WTC11 (cell line): ENCODE measurements at regions not wholly inside any gene's neighbourhood (a gene's known extent, or its start where the extent isn't known, plus 50 kb on each side); places are given as distances from the start of the nearest gene placed in this dataset.

Experiments
- ATAC-seq: fragments of 200-7000 bp; cut with Tn5 transposase; 2 replicates; pipeline ENCODE4 v1.10.0; 2021; ENCODE audit warnings: mild to moderate bottlenecking, moderate library complexity
- CTCF ChIA-PET: fragments of 300-600 bp; sonication (Branson Sonifier 250); formaldehyde crosslinking; loops from one replicate; lab custom pipeline; 2021; ENCODE audit warnings: antibody characterized with exemption; lab: Charles Lee
- POLR2A ChIA-PET: fragments of 350-600 bp; sonication (Branson Sonifier 250); formaldehyde crosslinking; loops from one replicate; lab custom pipeline; 2021; ENCODE audit warnings: antibody characterized with exemption; lab: Charles Lee
- DNase-seq: peaks from one replicate; pipeline ENCODE4 v3.0.0; 2021; ENCODE audit warnings: low spot score
- H3K27ac Mint-ChIP-seq: 2 replicates; pipeline ENCODE4 v1.8.0; 2021; ENCODE audit warnings: mixed read lengths
- H3K27me3 Mint-ChIP-seq: 2 replicates; pipeline ENCODE4 v1.8.0; 2021; ENCODE audit warnings: low read depth, mild to moderate bottlenecking, moderate library complexity, mixed read lengths
- H3K36me3 Mint-ChIP-seq: 2 replicates; pipeline ENCODE4 v1.8.0; 2021; ENCODE audit warnings: mixed read lengths
- H3K4me1 Mint-ChIP-seq: 2 replicates; pipeline ENCODE4 v1.8.0; 2022; ENCODE audit warnings: mixed read lengths
- H3K4me3 Mint-ChIP-seq: 2 replicates; pipeline ENCODE4 v1.8.0; 2021; ENCODE audit warnings: mild to moderate bottlenecking, moderate library complexity, mixed read lengths
- H3K9me3 Mint-ChIP-seq: 2 replicates; pipeline ENCODE4 v1.8.0; 2021; ENCODE audit warnings: mixed read lengths
- ATF2 ChIP-seq: sonication (generic); formaldehyde crosslinking; IDR thresholded peaks from 2 replicates; pipeline ENCODE4 v1.8.1; 2022; ENCODE audit warnings: low read depth, missing genetic modification reagents, borderline replicate concordance
- ATF6 ChIP-seq: sonication (generic); formaldehyde crosslinking; IDR thresholded peaks from 2 replicates; pipeline ENCODE4 v1.8.1; 2023; ENCODE audit warnings: mild to moderate bottlenecking, missing genetic modification reagents
- CTCF ChIP-seq: fragments of 200-600 bp; IDR thresholded peaks from 2 replicates; pipeline ENCODE4 v1.8.0; 2022; ENCODE audit warnings: antibody characterized with exemption
- E2F5 ChIP-seq: sonication (generic); formaldehyde crosslinking; IDR thresholded peaks from 2 replicates; pipeline ENCODE4 v1.8.1; 2022; ENCODE audit warnings: mild to moderate bottlenecking, moderate library complexity, missing genetic modification reagents
- EMX1 ChIP-seq: fragments of 250-450 bp; sonication (Bioruptor Pico); IDR thresholded peaks from 2 replicates; pipeline ENCODE4 v1.8.0; 2021; ENCODE audit warnings: mild to moderate bottlenecking
- FOXJ3 ChIP-seq: sonication (generic); formaldehyde crosslinking; IDR thresholded peaks from 2 replicates; pipeline ENCODE4 v1.9.0; 2021; ENCODE audit warnings: missing genetic modification reagents, mild to moderate bottlenecking, borderline replicate concordance
- FOXK1 ChIP-seq: sonication (generic); formaldehyde crosslinking; IDR thresholded peaks from 2 replicates; pipeline ENCODE4 v1.8.0; 2022; ENCODE audit warnings: mild to moderate bottlenecking, moderate library complexity, missing genetic modification reagents
- FOXP4 ChIP-seq: sonication (generic); formaldehyde crosslinking; IDR thresholded peaks from 2 replicates; pipeline ENCODE4 v1.8.0; 2022; ENCODE audit warnings: mild to moderate bottlenecking, missing genetic modification reagents
- HMGA2 ChIP-seq: fragments of 250-450 bp; sonication (Bioruptor Pico); IDR thresholded peaks from 2 replicates; pipeline ENCODE4 v1.4.0; 2021; ENCODE audit warnings: mild to moderate bottlenecking, moderate library complexity
- MYBL2 ChIP-seq: sonication (generic); formaldehyde crosslinking; IDR thresholded peaks from 2 replicates; pipeline ENCODE4 v1.8.1; 2023; ENCODE audit warnings: mild to moderate bottlenecking, moderate library complexity, missing genetic modification reagents
- NR2C2 ChIP-seq: sonication (generic); formaldehyde crosslinking; IDR thresholded peaks from 2 replicates; pipeline ENCODE4 v1.8.0; 2022; ENCODE audit warnings: mild to moderate bottlenecking, missing genetic modification reagents
- NR3C1 ChIP-seq: sonication (generic); formaldehyde crosslinking; conservative IDR thresholded peaks from 2 replicates; pipeline ENCODE4 v1.8.1; 2023; ENCODE audit warnings: low read depth, mild to moderate bottlenecking, missing genetic modification reagents
- PREB ChIP-seq: sonication (generic); formaldehyde crosslinking; IDR thresholded peaks from 2 replicates; pipeline ENCODE4 v1.8.1; 2022; ENCODE audit warnings: mild to moderate bottlenecking, missing genetic modification reagents, moderate library complexity, borderline replicate concordance
- RELA ChIP-seq: sonication (generic); formaldehyde crosslinking; IDR thresholded peaks from 2 replicates; pipeline ENCODE4 v1.8.1; 2022; ENCODE audit warnings: missing genetic modification reagents, mild to moderate bottlenecking, borderline replicate concordance
- SMAD4 ChIP-seq: sonication (generic); formaldehyde crosslinking; IDR thresholded peaks from 2 replicates; pipeline ENCODE4 v1.8.0; 2022; ENCODE audit warnings: mild to moderate bottlenecking, missing genetic modification reagents
- TEAD1 ChIP-seq: sonication (generic); formaldehyde crosslinking; IDR thresholded peaks from 2 replicates; pipeline ENCODE4 v1.8.0; 2022; ENCODE audit warnings: mild to moderate bottlenecking, missing genetic modification reagents
- ZMAT4 ChIP-seq: fragments of 250-450 bp; sonication (Bioruptor Pico); IDR thresholded peaks from 2 replicates; pipeline ENCODE4 v1.9.0; 2021; ENCODE audit warnings: mild to moderate bottlenecking
- ZNF219 ChIP-seq: sonication (generic); formaldehyde crosslinking; IDR thresholded peaks from 2 replicates; pipeline ENCODE4 v1.8.0; 2023; ENCODE audit warnings: missing genetic modification reagents, mild to moderate bottlenecking, borderline replicate concordance
- ZNF263 ChIP-seq: sonication (generic); formaldehyde crosslinking; IDR thresholded peaks from 2 replicates; pipeline ENCODE4 v1.8.1; 2022; ENCODE audit warnings: low read depth, mild to moderate bottlenecking, moderate library complexity, missing genetic modification reagents
- ZNF425 ChIP-seq: fragments of 250-450 bp; sonication (Bioruptor Pico); conservative IDR thresholded peaks from 2 replicates; pipeline ENCODE4 v1.9.0; 2021; ENCODE audit warnings: mild to moderate bottlenecking

GRCh38 chr11:42857344-42857743, 454.5 kb upstream of the API5 start:
- Mint-ChIP-seq H3K27ac (no peak overlapping the region), H3K36me3 (no peaks in the 10 kb centered on the region), H3K9me3 (peaks cover 11% of the 10 kb centered on the region; the same call in 1 of the 2 replicates), H3K27me3 (no peaks in the 10 kb centered on the region), H3K4me3 (no peak overlapping the region), H3K4me1 (0 out of 2 replicates have a peak, but pooled peaks cover under 1% of the 10 kb centered on the region)
- ATAC-seq (no peak), DNase-seq (no peak)
- CTCF ChIA-PET: no interaction called here
- TF ChIP-seq ZNF425 (CRISPR knock-in tag) (no peak), FOXK1 (CRISPR knock-in tag) (no peak), E2F5 (CRISPR knock-in tag) (no peak), HMGA2 (CRISPR knock-in tag) (no peak), ZNF263 (CRISPR knock-in tag) (no peak), NR2C2 (no peak)
- POLR2A ChIA-PET: no interaction called here

GRCh38 chr11:42870480-42870879, 441.3 kb upstream of the API5 start:
- ChIA-PET POLR2A (no interaction called here), CTCF (no interaction called here)
- Mint-ChIP-seq H3K27ac (no peak overlapping the region), H3K4me3 (no peak overlapping the region), H3K36me3 (peaks cover 12% of the 10 kb centered on the region), H3K4me1 (no peaks in the 10 kb centered on the region), H3K9me3 (peaks cover 24% of the 10 kb centered on the region), H3K27me3 (peaks cover 14% of the 10 kb centered on the region)
- no peak for ATAC-seq
- DNase-seq: no peak
- TF ChIP-seq NR3C1 (no peak), MYBL2 (CRISPR knock-in tag) (no peak), ATF2 (CRISPR knock-in tag) (no peak), ZNF219 (CRISPR knock-in tag) (no peak), ZNF425 (CRISPR knock-in tag) (no peak), SMAD4 (CRISPR knock-in tag) (no peak), FOXP4 (CRISPR knock-in tag) (no peak), RELA (CRISPR knock-in tag) (no peak), TEAD1 (CRISPR knock-in tag) (no peak), CTCF (no peak), EMX1 (CRISPR knock-in tag) (no peak), ZMAT4 (CRISPR knock-in tag) (no peak), FOXJ3 (CRISPR knock-in tag) (no peak), ATF6 (CRISPR knock-in tag) (no peak), PREB (CRISPR knock-in tag) (no peak)
